Thyroid gland (tissue), 4 donors: ENCODE measurements at regions not wholly inside any gene's neighbourhood (a gene's known extent, or its start where the extent isn't known, plus 50 kb on each side); places are given as distances from the start of the nearest gene placed in this dataset.

Source experiments
- DNase-seq, 2 donors: peaks; one replicate each; pipeline ENCODE4 v3.0.0-alpha.2; 2019
- H3K27ac ChIP-seq, 3 donors: fragments of 200-600 bp; sonication (generic); 1 replicate in 2 of 3; 2 replicates in 1 of 3; pipeline ENCODE4 v1.5.1; 2016 to 2019; ENCODE audit warnings: mild to moderate bottlenecking in 1 of 3, moderate library complexity in 1 of 3
- H3K27me3 ChIP-seq: fragments of 200-600 bp; sonication (generic); one replicate; pipeline ENCODE4 v1.5.1; 2019
- H3K36me3 ChIP-seq, 2 donors: fragments of 200-600 bp; sonication (generic); one replicate each; pipeline ENCODE4 v1.5.1; 2016 to 2019
- H3K4me1 ChIP-seq, 2 donors: fragments of 200-600 bp; sonication (generic); one replicate each; pipeline ENCODE4 v1.5.1; 2017 to 2019
- H3K4me3 ChIP-seq, 3 donors: fragments of 200-600 bp; sonication (generic); replicated peaks in 1 of 3; 1 replicate in 2 of 3; 2 replicates in 1 of 3; pipeline ENCODE4 v1.5.1; 2016; ENCODE audit warnings: mild to moderate bottlenecking in 1 of 3
- H3K9me3 ChIP-seq: fragments of 200-600 bp; sonication (generic); one replicate; pipeline ENCODE4 v1.5.1; 2017
- CTCF ChIP-seq, 6 experiments: fragments of 200-600 bp in 3 of 6; fragments of 450-650 bp in 3 of 6; sonication (generic) in 3 of 6; IDR thresholded peaks; one replicate each; pipeline ENCODE4 v1.5.1; 2016 to 2019; ENCODE audit warnings: antibody characterized with exemption in 6 of 6, mild to moderate bottlenecking in 2 of 6, inconsistent platforms in 1 of 6, moderate library complexity in 1 of 6
- POLR2A ChIP-seq, 2 donors: fragments of 450-650 bp; IDR thresholded peaks; one replicate each; pipeline ENCODE4 v1.6.1; 2017; ENCODE audit warnings: antibody characterized with exemption in 2 of 2, mild to moderate bottlenecking in 2 of 2, moderate library complexity in 1 of 2
- WGBS, 2 donors: methylation state at CpG; one replicate each; pipeline ENCODE4 v1.1.5; 2017; 5-methylcytosine and 5-hydroxymethylcytosine counted together
- intact Hi-C: fragments of 100-400 bp; cut with DNase I; formaldehyde crosslinking; loops from one replicate; pipeline ENCODE4 v1.15.1; 2023

- TF ChIP-seq CTCF (IDR thresholded peaks at IDR 0.05) (no peak), POLR2A (IDR thresholded peaks at IDR 0.05) (no peak)
- intact Hi-C loops = no loop called here
- no peak overlapping the region for H3K4me3 ChIP-seq
- 0% methylated on average over 1 of the region's 1 CpG for WGBS, 2 donors
- no peaks in the 10 kb centered on the region for H3K4me1 ChIP-seq
- DNase-seq = no peak
- no peak overlapping the region for H3K27ac ChIP-seq
- no peaks in the 10 kb centered on the region for H3K9me3 ChIP-seq
- no peaks in the 10 kb centered on the region for H3K36me3 ChIP-seq
- no peaks in the 10 kb centered on the region for H3K27me3 ChIP-seq
Observed at GRCh38 chr13:76644906-76645305, 241.3 kb downstream of the KCTD12 start.

- TF ChIP-seq POLR2A (IDR thresholded peaks at IDR 0.05) = no peak
- no peak for TF ChIP-seq CTCF (IDR thresholded peaks at IDR 0.05)
- no peak overlapping the region for H3K4me3 ChIP-seq
- no peaks in the 10 kb centered on the region for H3K9me3 ChIP-seq
- intact Hi-C loops = no loop called here
- DNase-seq = no peak
- H3K27me3 ChIP-seq = no peaks in the 10 kb centered on the region
- 89 to 91% methylated on average over 4 of the region's 4 CpGs for WGBS, 2 donors
- H3K4me1 ChIP-seq = no peaks in the 10 kb centered on the region
- H3K27ac ChIP-seq = no peak overlapping the region
- no peaks in the 10 kb centered on the region for H3K36me3 ChIP-seq
Observed at GRCh38 chr13:76643596-76643995, 242.6 kb downstream of the KCTD12 start.

- no peak overlapping the region for H3K4me3 ChIP-seq
- H3K4me1 ChIP-seq = no peaks in the 10 kb centered on the region
- no peak for DNase-seq
- no peak for TF ChIP-seq POLR2A (IDR thresholded peaks at IDR 0.05)
- no peak for TF ChIP-seq CTCF (IDR thresholded peaks at IDR 0.05)
- WGBS, 2 donors = 74 to 79% methylated on average over 1 of the region's 1 CpG
- intact Hi-C loops = no loop called here
- H3K27ac ChIP-seq = no peak overlapping the region
- H3K27me3 ChIP-seq = no peaks in the 10 kb centered on the region
- no peaks in the 10 kb centered on the region for H3K9me3 ChIP-seq
- no peaks in the 10 kb centered on the region for H3K36me3 ChIP-seq
Observed at GRCh38 chr13:76641056-76641455, 245.1 kb downstream of the KCTD12 start.

- Histone ChIP-seq H3K27me3 (no peaks in the 10 kb centered on the region), H3K36me3 (no peaks in the 10 kb centered on the region), H3K4me1 (no peaks in the 10 kb centered on the region), H3K27ac (no peak overlapping the region), H3K4me3 (no peak overlapping the region), H3K9me3 (no peaks in the 10 kb centered on the region)
- 60 to 75% methylated on average over 3 of the region's 3 CpGs for WGBS, 2 donors
- no peak for TF ChIP-seq POLR2A (IDR thresholded peaks at IDR 0.05)
- TF ChIP-seq CTCF (IDR thresholded peaks at IDR 0.05) = no peak
- intact Hi-C loops = no loop called here
- DNase-seq = no peak
Observed at GRCh38 chr13:76638882-76639281, 247.3 kb downstream of the KCTD12 start.

- TF ChIP-seq POLR2A (IDR thresholded peaks at IDR 0.05) = no peak
- TF ChIP-seq CTCF (IDR thresholded peaks at IDR 0.05) = no peak
- intact Hi-C loops = no loop called here
- H3K36me3 ChIP-seq = no peaks in the 10 kb centered on the region
- no peaks in the 10 kb centered on the region for H3K27me3 ChIP-seq
- WGBS, 2 donors = 68 to 72% methylated on average over 3 of the region's 3 CpGs
- H3K4me1 ChIP-seq = no peaks in the 10 kb centered on the region
- no peaks in the 10 kb centered on the region for H3K9me3 ChIP-seq
- H3K27ac ChIP-seq = no peak overlapping the region
- H3K4me3 ChIP-seq = no peak overlapping the region
- DNase-seq = no peak
Observed at GRCh38 chr13:76638181-76638580, 248.0 kb downstream of the KCTD12 start.
